SIG-M5 treated with dmso at 0.1 percent for 504 hours (cell line): ENCODE measurements at regions not wholly inside any gene's neighbourhood (a gene's known extent, or its start where the extent isn't known, plus 50 kb on each side); places are given as distances from the start of the nearest gene placed in this dataset.

ENCODE experiments used
- DNase-seq: peaks from one replicate; lab custom pipeline; 2025; ENCODE audit not compliant: unreplicated experiment; lab: John Stamatoyannopoulos, UW

GRCh38 chr3:70582803-70583202, 270.4 kb upstream of the MDFIC2 start:
- DNase-seq: no peak

- DNase-seq: no peak
These were observed 267.6 kb upstream of the MDFIC2 start for GRCh38 chr3:70580021-70580420.

DNA sequence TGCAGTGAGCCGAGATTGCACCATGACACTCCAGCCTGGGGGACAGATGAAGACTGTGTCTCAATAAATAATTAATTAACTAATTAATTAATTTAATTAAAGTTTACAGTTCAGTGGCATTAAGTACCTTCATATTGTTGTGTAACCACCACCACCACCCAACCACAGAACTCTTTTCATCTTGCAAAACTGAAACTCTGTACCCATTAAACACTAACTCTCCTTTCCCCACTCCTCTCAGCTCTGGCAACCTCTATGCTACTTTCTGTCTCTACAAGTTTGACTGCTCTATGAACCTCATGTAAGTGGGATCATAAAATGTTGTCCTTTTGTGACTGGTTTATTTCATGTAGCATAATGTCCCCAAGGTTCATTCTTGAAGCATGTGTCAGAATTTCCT, 259.3 kb upstream of the MDFIC2 start:
- DNase-seq: no peak

DNA sequence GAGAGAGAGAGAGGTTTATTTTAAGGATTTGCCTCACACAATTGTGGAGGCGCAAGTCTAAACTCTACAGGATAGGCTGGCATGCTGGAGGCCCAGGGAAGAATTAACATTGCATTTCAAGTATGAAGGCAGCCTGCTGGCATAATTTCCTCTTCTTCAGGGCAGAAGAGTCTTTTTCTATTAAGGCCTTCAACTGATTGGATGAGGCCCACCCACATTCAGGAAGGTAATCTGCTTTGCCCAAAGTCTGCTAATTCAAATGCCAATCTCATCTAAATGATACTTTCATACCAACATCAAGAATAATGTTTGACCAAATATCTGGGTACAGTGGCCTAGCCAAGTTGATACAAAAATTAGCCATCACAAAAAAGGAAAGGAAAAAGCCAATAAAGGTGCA, 258.1 kb upstream of the MDFIC2 start:
- DNase-seq: no peak

GRCh38 chr3:70568626-70569025, 256.2 kb upstream of the MDFIC2 start:
- DNase-seq: no peak

DNA sequence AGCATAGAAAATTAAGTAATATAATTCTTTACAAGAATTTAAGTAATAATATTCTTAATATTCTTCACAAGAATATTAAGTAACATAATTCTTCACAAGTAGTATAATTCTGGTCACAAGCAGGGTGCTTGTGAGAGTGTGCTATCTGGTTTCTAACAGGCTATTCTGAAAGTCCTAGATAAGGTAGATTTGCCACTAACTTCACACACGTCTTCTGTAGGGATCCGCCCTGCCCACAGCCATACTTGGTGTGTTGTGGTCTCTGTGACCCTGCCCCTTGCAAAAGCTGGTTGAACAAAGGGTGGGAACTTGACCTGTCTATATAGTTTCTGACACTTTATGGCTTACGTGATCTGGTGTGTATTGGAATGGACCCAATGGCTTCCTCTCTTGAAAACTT, 253.4 kb upstream of the MDFIC2 start:
- no peak for DNase-seq

DNA sequence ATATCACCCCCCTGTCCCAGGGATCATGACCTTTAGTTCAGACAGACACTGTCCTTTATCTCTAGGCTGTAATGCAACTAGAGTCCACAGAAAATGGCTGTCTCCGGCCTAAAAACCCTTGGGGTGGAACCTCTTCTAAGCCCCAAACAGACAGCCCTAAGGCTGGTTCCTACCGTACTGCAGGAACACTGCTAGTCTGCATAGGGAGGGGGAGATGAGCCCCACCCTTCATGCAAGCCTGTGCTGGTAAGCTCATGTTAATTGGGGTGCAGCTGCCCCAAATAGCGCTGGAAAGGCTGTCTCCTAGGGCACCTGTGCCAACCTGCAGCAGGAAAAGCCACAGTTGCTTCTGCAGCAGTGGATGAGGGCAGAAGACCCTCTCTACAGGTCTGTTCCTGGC, 252.1 kb upstream of the MDFIC2 start:
- DNase-seq: no peak

- DNase-seq: no peak
These were observed 249.4 kb upstream of the MDFIC2 start for GRCh38 chr3:70561796-70562195.

GRCh38 chr3:70558956-70559355, 246.5 kb upstream of the MDFIC2 start:
- no peak for DNase-seq

DNA sequence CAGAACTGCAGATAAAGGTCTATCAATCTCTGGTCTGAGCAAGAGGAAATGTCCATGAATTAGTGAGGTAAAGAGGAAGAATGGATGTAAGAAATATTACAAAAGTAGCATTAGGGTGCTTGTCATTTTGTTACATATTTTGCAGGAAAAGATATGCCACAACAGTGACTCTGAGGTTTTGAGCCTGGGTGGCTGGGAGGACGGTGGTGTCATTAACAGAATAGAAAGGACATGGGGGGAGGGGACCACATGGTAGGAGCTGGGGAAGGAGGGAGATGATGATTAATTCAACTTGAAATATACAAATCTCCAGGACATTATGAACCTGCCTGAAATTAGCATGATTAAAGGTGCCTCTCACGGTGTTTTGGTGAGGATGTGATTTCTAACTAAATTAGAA, 245.5 kb upstream of the MDFIC2 start:
- DNase-seq: no peak

DNA sequence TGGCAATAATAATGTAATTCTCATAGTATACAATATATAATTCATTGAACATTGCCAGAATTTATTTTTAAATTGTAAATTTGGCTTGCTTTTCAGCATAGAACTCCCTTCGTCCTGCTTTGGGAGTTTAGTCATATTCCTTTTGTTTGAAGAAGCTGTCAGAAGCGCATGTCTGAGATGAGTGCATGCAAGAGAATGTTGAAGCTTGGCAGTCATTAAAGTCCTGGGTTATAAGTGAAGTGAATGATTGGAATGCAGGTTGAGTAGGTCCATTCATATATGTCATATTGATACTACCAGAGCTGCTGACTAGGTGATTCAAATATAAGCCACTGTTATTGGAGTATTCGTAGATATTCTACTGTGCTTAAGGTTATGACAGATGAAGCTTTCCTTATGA, 243.6 kb upstream of the MDFIC2 start:
- no peak for DNase-seq

GRCh38 chr3:70554170-70554569, 241.7 kb upstream of the MDFIC2 start:
- no peak for DNase-seq

DNA sequence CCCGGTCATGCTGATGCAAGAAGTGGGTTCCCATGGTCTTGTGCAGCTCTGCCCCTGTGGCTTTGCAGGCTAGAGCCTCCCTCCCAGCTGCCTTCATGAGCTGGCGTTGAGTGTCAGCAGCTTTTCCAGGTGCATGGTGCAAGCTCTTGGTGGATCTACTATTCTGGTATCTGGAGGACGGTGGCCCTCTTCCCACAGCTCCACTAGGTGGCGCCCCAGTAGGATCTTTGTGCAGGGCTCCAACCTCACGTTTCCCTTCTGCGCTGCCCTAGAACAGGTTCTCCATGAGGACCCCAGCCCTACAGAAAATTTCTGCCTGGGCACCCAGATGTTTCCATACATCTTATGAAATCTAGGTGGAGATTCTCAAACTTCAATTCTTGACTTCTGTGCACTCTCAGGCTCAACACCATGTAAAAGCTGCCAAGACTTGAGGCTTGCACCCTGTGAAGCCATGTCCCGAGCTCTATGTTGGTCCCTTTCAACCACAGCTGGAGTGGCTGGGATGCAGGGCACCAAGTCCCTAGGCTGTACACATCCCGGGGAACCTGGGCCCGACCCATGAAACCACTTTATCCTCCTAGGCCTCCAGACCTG, 238.4 kb upstream of the MDFIC2 start:
- peak; percentile 27 for DNase-seq

DNA sequence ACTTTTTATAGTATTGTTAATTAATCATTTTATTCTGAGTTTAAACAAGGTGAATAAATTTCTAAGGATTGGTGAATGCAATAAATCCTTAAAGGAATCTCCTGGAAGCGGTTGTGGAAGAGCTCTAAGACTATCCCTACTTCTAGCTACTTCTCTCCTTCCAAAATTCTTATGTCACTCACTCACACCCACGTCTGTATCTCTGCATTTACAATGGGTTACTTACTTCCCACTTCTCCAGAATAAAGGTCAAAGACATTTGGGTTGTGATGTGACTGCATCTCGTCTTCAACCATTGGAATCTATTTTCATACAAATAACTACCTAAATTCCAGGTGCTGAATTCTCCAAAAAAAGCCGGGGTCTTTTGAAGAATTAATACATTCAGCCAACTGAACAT, 234.2 kb upstream of the MDFIC2 start:
- no peak for DNase-seq

- no peak for DNase-seq
These were observed 231.1 kb upstream of the MDFIC2 start for GRCh38 chr3:70543493-70543892.

DNA sequence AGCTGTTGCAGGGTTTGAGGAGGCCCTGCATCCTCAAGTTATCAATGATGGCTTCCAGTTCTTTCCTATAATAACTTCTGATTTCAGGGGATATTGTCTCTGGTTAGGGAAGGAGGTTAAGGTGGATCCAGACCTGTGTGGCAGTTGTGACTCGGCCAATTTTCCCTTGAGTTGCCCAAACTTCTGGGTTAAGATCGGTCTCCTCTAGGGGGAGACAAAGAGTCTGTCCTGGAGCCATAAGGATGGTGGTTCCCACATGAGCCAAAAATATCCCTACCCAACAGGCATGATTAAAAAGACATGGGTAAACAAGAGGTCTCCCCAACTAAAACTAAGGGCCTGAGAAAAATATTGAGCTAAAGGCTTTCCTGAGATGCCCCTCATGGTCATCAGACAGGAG, 227.5 kb upstream of the MDFIC2 start:
- no peak for DNase-seq

- DNase-seq: no peak
These were observed 220.4 kb upstream of the MDFIC2 start for GRCh38 chr3:70532806-70533205.

- DNase-seq: no peak
These were observed 219.5 kb upstream of the MDFIC2 start for GRCh38 chr3:70531838-70532489.

DNA sequence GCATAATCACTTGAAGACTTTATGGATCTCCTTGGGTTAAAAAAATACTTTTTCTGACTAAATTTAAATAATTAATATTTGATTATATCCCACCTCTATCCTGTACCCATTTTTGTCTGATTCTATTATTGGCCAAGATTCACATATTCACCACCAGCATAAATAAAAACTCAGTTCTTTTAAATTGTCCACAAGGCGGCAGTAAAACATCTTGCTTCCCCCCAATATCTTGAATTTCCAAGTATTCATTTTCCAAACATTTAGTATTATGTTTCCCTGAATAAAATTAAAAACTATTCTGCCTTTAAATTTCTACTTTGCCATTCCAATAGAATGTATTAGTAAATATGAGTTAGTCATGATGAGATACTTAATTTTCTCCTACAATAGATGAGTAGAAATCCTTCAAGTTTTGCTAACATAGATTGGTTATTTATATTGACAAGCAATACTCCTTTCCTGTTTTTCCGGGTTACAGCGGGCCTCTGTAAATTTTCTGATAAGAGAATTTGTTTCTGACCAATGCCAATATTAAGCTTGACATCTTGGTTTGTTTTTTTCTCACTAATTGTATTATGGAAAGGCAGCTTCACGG, 218.7 kb upstream of the MDFIC2 start:
- peak; percentile 28 for DNase-seq

DNA sequence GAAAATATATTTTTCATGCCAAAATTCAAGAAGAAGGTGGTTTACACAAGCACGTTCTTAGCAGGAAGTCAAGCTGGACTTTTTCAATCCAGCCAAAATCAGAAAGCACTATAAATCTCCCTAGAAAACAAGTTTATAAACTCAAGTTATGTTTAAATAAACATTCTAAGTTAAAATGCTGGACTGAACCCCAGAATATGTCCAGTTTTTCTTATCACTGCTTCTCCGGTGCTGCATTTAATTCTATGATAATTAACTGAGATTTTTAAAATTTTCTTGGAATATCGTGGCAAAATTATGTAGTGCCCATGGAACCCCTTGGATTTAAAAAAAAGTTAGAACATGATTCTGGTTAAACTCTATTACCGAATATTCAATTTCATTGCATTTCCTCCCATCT, 218.2 kb upstream of the MDFIC2 start:
- no peak for DNase-seq

- no peak for DNase-seq
These were observed 214.6 kb upstream of the MDFIC2 start for GRCh38 chr3:70527026-70527425.

GRCh38 chr3:70519913-70520659, 207.6 kb upstream of the MDFIC2 start:
- no peak for DNase-seq
